HEK293T (cell line): ENCODE measurements at regions not wholly inside any gene's neighbourhood (a gene's known extent, or its start where the extent isn't known, plus 50 kb on each side); places are given as distances from the start of the nearest gene placed in this dataset.

ENCODE experiments used
- CTCF ChIA-PET: fragments of 350-600 bp; formaldehyde crosslinking; extraction: SDS; loops from one replicate; lab custom pipeline; 2021; ENCODE audit warnings: antibody characterized with exemption, inconsistent platforms; lab: Yijun Ruan, JAX
- POLR2A ChIA-PET: fragments of 350-600 bp; formaldehyde crosslinking; extraction: SDS; loops from one replicate; lab custom pipeline; 2020; ENCODE audit warnings: antibody characterized with exemption, inconsistent platforms; lab: Yijun Ruan, JAX
- DNase-seq: peaks from one replicate; pipeline ENCODE4 v3.0.0; 2012; ENCODE audit warnings: mixed read lengths; ENCODE audit errors: extremely low spot score
- ARNT ChIP-seq: fragments of 450-650 bp; IDR thresholded peaks from 2 replicates; pipeline ENCODE4 v1.6.1; 2017; ENCODE audit warnings: mild to moderate bottlenecking
- BHLHE40 ChIP-seq: fragments of 450-650 bp; IDR thresholded peaks from 2 replicates; pipeline ENCODE4 v1.6.1; 2016; ENCODE audit warnings: mild to moderate bottlenecking, moderate library complexity, borderline replicate concordance
- CTBP1 ChIP-seq: fragments of 450-650 bp; IDR thresholded peaks from 2 replicates; pipeline ENCODE4 v1.6.1; 2016; ENCODE audit warnings: borderline replicate concordance
- ELF4 ChIP-seq: fragments of 450-650 bp; IDR thresholded peaks from 2 replicates; pipeline ENCODE4 v1.6.1; 2017; ENCODE audit warnings: antibody characterized with exemption
- FOXA1 ChIP-seq: fragments of 450-650 bp; IDR thresholded peaks from 2 replicates; pipeline ENCODE4 v1.6.1; 2016; ENCODE audit warnings: mild to moderate bottlenecking
- FOXK2 ChIP-seq: fragments of 450-650 bp; IDR thresholded peaks from 2 replicates; pipeline ENCODE4 v1.6.1; 2016; ENCODE audit warnings: mild to moderate bottlenecking
- FOXM1 ChIP-seq: fragments of 450-650 bp; IDR thresholded peaks from 2 replicates; pipeline ENCODE4 v1.6.1; 2017; ENCODE audit warnings: mild to moderate bottlenecking, borderline replicate concordance
- HDGF ChIP-seq: fragments of 450-650 bp; IDR thresholded peaks from 2 replicates; pipeline ENCODE4 v1.6.1; 2017; ENCODE audit warnings: antibody characterized with exemption, borderline replicate concordance
- L3MBTL2 ChIP-seq: fragments of 450-650 bp; conservative IDR thresholded peaks from 2 replicates; pipeline ENCODE4 v1.6.1; 2016; ENCODE audit warnings: mild to moderate bottlenecking
- LEF1 ChIP-seq: fragments of 450-650 bp; IDR thresholded peaks from 2 replicates; pipeline ENCODE4 v1.6.1; 2017; ENCODE audit warnings: mild to moderate bottlenecking, borderline replicate concordance
- NFRKB ChIP-seq: fragments of 450-650 bp; IDR thresholded peaks from 2 replicates; pipeline ENCODE4 v1.6.1; 2016; ENCODE audit warnings: mild to moderate bottlenecking, moderate library complexity
- SP1 ChIP-seq: fragments of 450-650 bp; IDR thresholded peaks from 2 replicates; pipeline ENCODE4 v1.6.1; 2017
- SUZ12 ChIP-seq: fragments of 450-650 bp; IDR thresholded peaks from 2 replicates; pipeline ENCODE4 v1.6.1; 2016; ENCODE audit warnings: mild to moderate bottlenecking
- TARDBP ChIP-seq: fragments of 450-650 bp; IDR thresholded peaks from 2 replicates; pipeline ENCODE4 v1.6.1; 2016
- ZNF384 ChIP-seq: fragments of 450-650 bp; IDR thresholded peaks from 2 replicates; pipeline ENCODE4 v1.6.1; 2016
- TF ChIP-seq, protein P1 (sequence below): fragments of 450-650 bp; IDR thresholded peaks from 2 replicates; pipeline ENCODE4 v1.6.1; 2016

DNA sequence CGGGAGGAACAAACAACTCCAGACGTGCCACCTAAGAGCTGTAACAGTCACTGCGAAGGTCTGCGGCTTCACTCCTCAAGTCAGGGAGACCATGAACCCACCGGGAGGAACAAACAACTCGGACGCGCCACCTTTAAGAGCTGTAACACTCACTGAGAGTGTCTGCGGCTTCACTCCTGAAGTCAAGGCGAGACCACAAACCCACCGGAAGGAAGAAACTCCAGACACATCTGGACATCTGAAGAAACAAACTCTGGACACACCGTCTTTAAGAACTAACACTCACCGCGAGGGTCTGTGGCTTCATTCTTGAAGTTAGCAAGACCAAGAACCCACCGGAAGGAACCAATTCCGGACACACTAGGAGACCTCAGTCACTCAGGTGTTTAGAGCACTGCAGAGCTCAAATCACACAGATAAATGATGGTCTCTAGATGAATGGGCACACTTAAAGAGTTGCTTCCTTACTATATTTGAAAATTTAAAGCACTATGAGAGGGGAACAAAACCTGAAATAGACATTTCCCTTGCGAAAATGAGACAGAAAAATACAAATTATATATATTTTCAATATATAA lies 587.7 kb upstream of the ADGRL4 start:
- DNase-seq: no peak
- ChIA-PET POLR2A (no interaction called here), CTCF (interaction anchor here (0.7 kb wide), 1 partner anchor 749 kb away, joined by 3 read pairs; no protein-coding TSS in a partner anchor)
- no peak for TF ChIP-seq ZNF384
- no peak for TF ChIP-seq HDGF
- no peak for TF ChIP-seq FOXM1
- TF ChIP-seq FOXK2: no peak
- TF ChIP-seq, protein P1, sequence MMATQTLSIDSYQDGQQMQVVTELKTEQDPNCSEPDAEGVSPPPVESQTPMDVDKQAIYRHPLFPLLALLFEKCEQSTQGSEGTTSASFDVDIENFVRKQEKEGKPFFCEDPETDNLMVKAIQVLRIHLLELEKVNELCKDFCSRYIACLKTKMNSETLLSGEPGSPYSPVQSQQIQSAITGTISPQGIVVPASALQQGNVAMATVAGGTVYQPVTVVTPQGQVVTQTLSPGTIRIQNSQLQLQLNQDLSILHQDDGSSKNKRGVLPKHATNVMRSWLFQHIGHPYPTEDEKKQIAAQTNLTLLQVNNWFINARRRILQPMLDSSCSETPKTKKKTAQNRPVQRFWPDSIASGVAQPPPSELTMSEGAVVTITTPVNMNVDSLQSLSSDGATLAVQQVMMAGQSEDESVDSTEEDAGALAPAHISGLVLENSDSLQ: no peak

DNA sequence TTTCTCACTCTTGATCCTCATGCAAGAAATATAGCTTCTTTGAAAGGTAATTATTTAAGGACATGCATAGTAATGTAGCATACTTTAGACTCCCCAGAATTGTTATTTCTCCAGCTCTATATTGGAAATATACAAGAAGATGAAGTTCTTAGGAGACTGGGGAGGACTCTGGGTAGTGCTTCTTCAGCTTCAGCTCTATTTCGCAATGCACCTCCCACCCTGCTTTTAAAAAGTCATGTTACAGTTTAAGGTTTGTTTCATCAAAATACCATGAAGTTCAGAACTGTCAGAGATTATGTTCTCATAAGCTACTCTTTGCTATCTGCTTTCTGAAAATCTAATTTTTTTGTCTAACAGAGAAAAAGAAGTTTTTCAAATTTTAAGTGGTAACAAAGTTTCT lies 586.2 kb upstream of the ADGRL4 start:
- ChIA-PET POLR2A (no interaction called here), CTCF (no interaction called here)
- DNase-seq: no peak
- no peak for TF ChIP-seq LEF1
- no peak for TF ChIP-seq L3MBTL2
- TF ChIP-seq FOXA1: no peak
- TF ChIP-seq ZNF384: no peak
- no peak for TF ChIP-seq NFRKB
- TF ChIP-seq FOXK2: no peak
- no peak for TF ChIP-seq ARNT
- no peak for TF ChIP-seq HDGF
- TF ChIP-seq FOXM1: no peak

DNA sequence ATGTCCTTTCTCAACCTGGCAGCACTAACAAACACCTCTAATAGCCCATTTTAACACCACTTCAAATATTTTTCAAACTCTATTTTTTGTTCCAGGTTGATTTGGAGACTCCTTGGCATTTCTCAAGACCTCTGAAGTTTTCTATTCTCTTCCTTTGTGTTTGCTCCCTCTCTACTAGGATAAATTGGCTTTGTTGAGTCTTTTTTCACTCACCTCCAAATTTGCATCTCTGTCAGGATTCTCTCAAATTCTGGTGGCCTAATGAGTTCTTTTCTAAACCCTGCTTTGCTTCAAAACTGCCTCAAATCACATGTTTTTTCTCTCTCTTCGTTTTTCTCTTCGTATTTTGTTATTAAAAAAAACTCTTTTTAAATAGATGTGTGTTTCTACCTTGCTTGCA lies 582.2 kb upstream of the ADGRL4 start:
- TF ChIP-seq ARNT (no peak), ZNF384 (no peak), BHLHE40 (no peak), SUZ12 (no peak), ELF4 (no peak), FOXM1 (no peak), FOXK2 (no peak), CTBP1 (no peak), LEF1 (no peak), NFRKB (no peak), TARDBP (no peak), FOXA1 (no peak), HDGF (no peak), L3MBTL2 (no peak)
- ChIA-PET CTCF (no interaction called here), POLR2A (no interaction called here)
- no peak for DNase-seq

DNA sequence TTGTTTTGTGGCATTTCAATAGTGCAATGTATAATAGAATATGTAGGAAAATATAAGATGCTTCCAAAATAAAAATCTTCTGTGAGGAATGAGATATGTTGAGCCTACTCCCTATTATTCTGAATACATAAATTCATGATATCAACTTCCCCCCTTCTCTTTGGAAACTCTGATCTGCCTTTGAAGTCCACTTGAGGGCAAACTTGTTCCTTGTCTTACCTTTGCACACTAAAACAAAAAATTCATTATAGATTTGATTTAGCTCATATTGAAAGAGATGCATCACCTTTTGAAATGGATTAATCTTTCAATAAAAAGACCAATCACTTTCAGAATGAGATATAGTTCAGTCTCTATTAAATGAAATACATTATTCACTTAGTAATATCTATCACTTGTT lies 580.7 kb upstream of the ADGRL4 start:
- no peak for TF ChIP-seq BHLHE40
- ChIA-PET POLR2A (no interaction called here), CTCF (no interaction called here)
- no peak for DNase-seq

DNA sequence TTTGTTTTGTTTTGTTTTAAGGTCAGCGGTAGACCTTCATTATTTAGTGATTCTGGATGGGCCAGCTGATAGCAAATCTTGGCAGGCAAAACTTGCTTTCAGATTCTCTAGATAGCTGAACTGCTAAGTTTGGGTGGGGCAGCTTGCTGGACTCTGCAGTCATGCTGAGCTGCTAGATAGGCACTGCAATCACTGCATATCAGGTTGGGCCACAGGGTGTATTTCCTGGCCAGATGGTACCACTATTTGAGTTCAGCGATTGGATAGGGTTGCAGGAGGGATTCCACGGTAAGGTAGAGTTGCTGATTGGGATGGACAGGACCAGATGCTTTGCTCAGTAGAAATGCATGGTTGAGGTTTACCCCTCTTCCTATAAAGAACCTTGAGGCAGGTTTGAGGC lies 579.3 kb upstream of the ADGRL4 start:
- ChIA-PET POLR2A (no interaction called here), CTCF (no interaction called here)
- no peak for TF ChIP-seq CTBP1
- TF ChIP-seq TARDBP: no peak
- TF ChIP-seq FOXM1: no peak
- no peak for DNase-seq

DNA sequence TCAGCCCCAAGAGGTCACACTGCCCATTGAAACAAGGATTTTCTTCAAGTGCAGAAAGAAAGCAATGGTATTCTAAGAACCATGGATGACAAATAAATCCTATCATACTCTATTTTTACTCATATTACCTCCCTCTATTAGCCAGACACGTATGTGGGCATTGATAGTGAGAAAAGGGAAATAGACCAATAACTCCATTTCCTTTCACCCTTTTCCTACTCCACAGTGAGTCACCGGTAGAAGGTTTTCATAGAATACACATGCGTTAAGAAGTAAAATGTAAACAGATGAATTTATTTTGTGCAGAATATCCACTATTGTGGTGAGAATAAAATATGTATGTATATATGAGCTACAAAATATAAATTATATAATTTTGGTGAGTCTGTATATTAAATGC lies 568.9 kb upstream of the ADGRL4 start:
- DNase-seq: no peak
- CTCF ChIA-PET: no interaction called here
- POLR2A ChIA-PET: no interaction called here
- TF ChIP-seq ARNT (no peak), NFRKB (no peak), BHLHE40 (no peak), L3MBTL2 (no peak), ZNF384 (no peak), FOXA1 (no peak), SUZ12 (no peak), HDGF (no peak), CTBP1 (no peak), SP1 (no peak), FOXK2 (no peak), ELF4 (no peak), TARDBP (no peak), FOXM1 (no peak), LEF1 (no peak)
- TF ChIP-seq, protein P1: no peak

DNA sequence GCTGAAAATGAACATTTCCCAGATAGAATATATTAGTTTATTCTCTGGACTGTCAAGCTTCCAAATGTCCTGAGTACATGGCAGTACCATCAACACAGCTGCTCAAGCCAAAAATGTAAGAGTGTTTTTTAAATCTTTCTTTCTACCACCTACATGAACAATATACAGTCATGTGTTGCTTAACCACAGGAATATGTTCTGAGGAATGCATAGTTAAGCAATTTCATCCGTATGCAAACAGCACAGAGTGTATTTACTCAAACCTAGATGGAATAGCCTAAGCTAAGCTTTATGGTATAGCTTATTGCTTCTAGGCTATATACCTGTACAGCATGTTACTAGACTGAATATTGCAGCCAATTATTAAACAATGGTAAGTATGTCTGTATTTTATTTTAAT lies 561.9 kb upstream of the ADGRL4 start:
- no peak for DNase-seq
- TF ChIP-seq, protein P1: no peak
- TF ChIP-seq LEF1 (no peak), NFRKB (no peak)
- POLR2A ChIA-PET: no interaction called here
- CTCF ChIA-PET: no interaction called here

DNA sequence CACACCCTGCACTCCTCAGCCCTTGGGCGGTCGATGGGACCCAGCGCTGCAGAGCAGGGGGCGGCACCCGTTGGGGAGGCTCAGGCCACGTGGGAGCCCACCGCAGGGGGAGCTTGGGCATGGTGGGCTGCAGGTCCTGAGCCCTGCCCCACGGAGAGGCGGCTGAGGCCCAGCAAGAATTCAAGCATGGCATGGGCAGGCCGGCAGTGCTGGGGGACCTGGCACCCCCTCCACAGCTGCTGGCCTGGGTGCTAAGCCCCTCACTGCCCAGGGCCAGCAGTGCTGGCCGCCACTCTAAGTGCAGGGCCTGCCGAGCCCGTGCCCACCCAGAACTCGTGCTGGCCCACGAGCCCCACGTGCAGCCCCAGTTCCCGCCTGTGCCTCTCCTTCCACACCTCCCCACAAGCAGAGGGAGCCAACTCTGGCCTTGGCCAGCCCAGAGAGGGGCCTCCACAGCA lies 555.0 kb upstream of the ADGRL4 start:
- POLR2A ChIA-PET: no interaction called here
- DNase-seq: no peak
- TF ChIP-seq L3MBTL2: no peak
- no peak for TF ChIP-seq FOXA1
- TF ChIP-seq, protein P1: no peak
- TF ChIP-seq ELF4: no peak
- no peak for TF ChIP-seq FOXK2
- no peak for TF ChIP-seq HDGF
- TF ChIP-seq TARDBP: no peak
- no peak for TF ChIP-seq NFRKB
- no peak for TF ChIP-seq SUZ12
- no peak for TF ChIP-seq ARNT
- no peak for TF ChIP-seq BHLHE40
- TF ChIP-seq FOXM1: no peak
- no peak for TF ChIP-seq CTBP1
- no peak for TF ChIP-seq ZNF384
- TF ChIP-seq SP1: no peak
- no peak for TF ChIP-seq LEF1
- CTCF ChIA-PET: no interaction called here
